PFSK-1 (cell line): ENCODE measurements at regions not wholly inside any gene's neighbourhood (a gene's known extent, or its start where the extent isn't known, plus 50 kb on each side); places are given as distances from the start of the nearest gene placed in this dataset.

ENCODE experiments used
- FOXP2 ChIP-seq: optimal IDR thresholded peaks from 2 replicates; pipeline ENCODE3; 2011; ENCODE audit warnings: borderline replicate concordance, control low read depth, inconsistent platforms; ENCODE audit not compliant: insufficient read depth; ENCODE audit errors: extremely low read length, extremely low read depth
- POLR2AphosphoS5 ChIP-seq: IDR thresholded peaks from 2 replicates; pipeline ENCODE4 v1.6.1; 2012; ENCODE audit warnings: low read depth, mild to moderate bottlenecking, control low read depth, low read length, moderate library complexity
- REST ChIP-seq, 2 experiments: IDR thresholded peaks; 2 replicates each; pipeline versions ENCODE4 v1.6.1 to v1.8.0; 2011 to 2012; ENCODE audit warnings: low read depth in 2 of 2, low read length in 2 of 2, control low read depth in 1 of 2, inconsistent platforms in 1 of 2, mild to moderate bottlenecking in 1 of 2, moderate library complexity in 1 of 2; ENCODE audit not compliant: insufficient read depth in 1 of 2
- SIN3A ChIP-seq: IDR thresholded peaks from 2 replicates; pipeline ENCODE4 v1.6.1; 2012; ENCODE audit warnings: mild to moderate bottlenecking, low read length, moderate library complexity, borderline replicate concordance; ENCODE audit not compliant: insufficient read depth
- TAF1 ChIP-seq: IDR thresholded peaks from 2 replicates; pipeline ENCODE4 v1.6.1; 2012; ENCODE audit warnings: low read length, control low read depth, borderline replicate concordance; ENCODE audit not compliant: insufficient read depth

GRCh38 chr1:54497338-54497737 is 50.7 kb upstream of the ACOT11 start:
- TF ChIP-seq TAF1 (no peak), FOXP2 (no peak), REST (IDR thresholded peaks at IDR 0.05; ENCODE audit: insufficient read depth in 1 of 2, low read depth in 2 of 2, low read length in 2 of 2) (no peak), POLR2AphosphoS5 (no peak), SIN3A (no peak)

DNA sequence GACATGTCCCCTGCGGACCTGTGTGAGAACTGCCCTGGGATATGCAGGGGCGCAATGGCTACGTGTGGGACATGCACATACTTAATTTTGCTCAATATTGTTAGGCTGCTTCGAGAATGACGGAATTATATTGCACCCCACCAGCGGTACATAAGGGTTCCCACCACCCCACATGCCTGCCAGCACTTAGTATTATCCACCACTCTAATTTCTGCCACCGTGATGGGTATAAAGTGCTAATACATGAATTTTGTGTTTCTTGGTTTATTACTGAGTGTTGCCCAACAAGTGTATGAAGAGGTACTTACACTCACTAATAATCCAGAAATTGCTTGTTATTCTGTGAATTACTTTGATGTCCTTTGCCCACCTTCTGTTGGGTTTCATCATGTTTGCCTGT is 52.1 kb upstream of the ACOT11 start:
- TF ChIP-seq FOXP2 (no peak), REST (IDR thresholded peaks at IDR 0.05; ENCODE audit: insufficient read depth in 1 of 2, low read depth in 2 of 2, low read length in 2 of 2) (no peak), TAF1 (no peak), SIN3A (no peak), POLR2AphosphoS5 (no peak)

GRCh38 chr1:54493608-54494007 is 54.4 kb upstream of the ACOT11 start:
- TF ChIP-seq REST (IDR thresholded peaks at IDR 0.05; ENCODE audit: insufficient read depth in 1 of 2, low read depth in 2 of 2, low read length in 2 of 2) (no peak), TAF1 (no peak), SIN3A (no peak), FOXP2 (no peak), POLR2AphosphoS5 (no peak)

GRCh38 chr1:54490361-54491248 is 57.4 kb upstream of the ACOT11 start:
- TF ChIP-seq SIN3A (no peak), REST (IDR thresholded peaks at IDR 0.05; ENCODE audit: insufficient read depth in 1 of 2, low read depth in 2 of 2, low read length in 2 of 2) (no peak), POLR2AphosphoS5 (no peak), FOXP2 (no peak), TAF1 (no peak)
